Sigmoid colon (tissue), 6 donors: ENCODE measurements at regions not wholly inside any gene's neighbourhood (a gene's known extent, or its start where the extent isn't known, plus 50 kb on each side); places are given as distances from the start of the nearest gene placed in this dataset.
"Not testable (repeated sequence)": the region's sequence is repeated elsewhere in the genome, so short reads cannot be mapped to it uniquely, and the experiment has no call there.

Experiments used
- DNase-seq: peaks from one replicate; pipeline ENCODE4 v3.0.0-alpha.2; 2019
- H3K27ac ChIP-seq, 4 donors: fragments of 200-600 bp; sonication (generic); one replicate each; pipeline ENCODE4 v1.5.1; 2016 to 2019; ENCODE audit warnings: mild to moderate bottlenecking in 1 of 4
- H3K27me3 ChIP-seq, 3 donors: fragments of 200-600 bp; sonication (generic); one replicate each; pipeline ENCODE4 v1.5.1; 2019; ENCODE audit warnings: mild to moderate bottlenecking in 1 of 3
- H3K36me3 ChIP-seq, 4 donors: fragments of 200-600 bp; sonication (generic); one replicate each; pipeline ENCODE4 v1.5.1; 2016 to 2019
- H3K4me1 ChIP-seq, 4 donors: fragments of 200-600 bp; sonication (generic); one replicate each; pipeline ENCODE4 v1.5.1; 2017 to 2019
- H3K4me3 ChIP-seq, 4 donors: fragments of 200-600 bp; sonication (generic); one replicate each; pipeline ENCODE4 v1.5.1; 2017 to 2019; ENCODE audit warnings: mild to moderate bottlenecking in 2 of 4, moderate library complexity in 1 of 4
- H3K9me3 ChIP-seq, 4 donors: fragments of 200-600 bp in 3 of 4; sonication (generic) in 3 of 4; one replicate each; pipeline versions ENCODE4 v1.5.1 to v1.6.1; 2013 to 2019
- CTCF ChIP-seq, 4 experiments: fragments of 450-650 bp in 3 of 4; fragments of 200-600 bp in 1 of 4; IDR thresholded peaks; one replicate each; pipeline ENCODE4 v1.5.1; 2016 to 2019; ENCODE audit warnings: antibody characterized with exemption in 4 of 4, mild to moderate bottlenecking in 3 of 4, moderate library complexity in 2 of 4
- EP300 ChIP-seq, 4 donors: sonication (generic); formaldehyde crosslinking; IDR thresholded peaks; one replicate each; pipeline ENCODE4 v1.6.1; 2017; ENCODE audit warnings: antibody characterized with exemption in 4 of 4
- POLR2A ChIP-seq, 2 donors: fragments of 450-650 bp; IDR thresholded peaks; one replicate each; pipeline ENCODE4 v1.6.1; 2016; ENCODE audit warnings: antibody characterized with exemption in 2 of 2, mild to moderate bottlenecking in 2 of 2, moderate library complexity in 2 of 2
- POLR2AphosphoS5 ChIP-seq, 4 donors: sonication (generic); formaldehyde crosslinking; IDR thresholded peaks; one replicate each; pipeline ENCODE4 v1.6.1; 2017; ENCODE audit warnings: antibody characterized with exemption in 4 of 4
- WGBS, 2 donors: extraction: QIAGEN DNeasy Blood & Tissue Kit; methylation state at CpG; one replicate each; pipeline ENCODE4 v1.1.7; 2013; 5-methylcytosine and 5-hydroxymethylcytosine counted together
- intact Hi-C: fragments of 100-400 bp; cut with DNase I; formaldehyde crosslinking; loops from one replicate; pipeline ENCODE4 v1.15.1; 2023
- donor health status: healthy with polysubstance abuse.
- donor health status: healthy.

GRCh38 chr17:64736804-64737492 is 74.8 kb upstream of the SMURF2 start:
- no peak for DNase-seq
- H3K4me1 ChIP-seq, result peaks cover 0 to 7% (median 0%) of the 10 kb centered on the region in 4 donors
- intact Hi-C loops, result no loop called here
- no peaks in the 10 kb centered on the region for H3K27me3 ChIP-seq
- TF ChIP-seq CTCF (IDR thresholded peaks at IDR 0.05) (peak in 3 of 4 experiments; percentile 8 to 30 (median 27)), POLR2A (IDR thresholded peaks at IDR 0.05) (no peak)
- H3K9me3 ChIP-seq, result no peaks in the 10 kb centered on the region
- no peak overlapping the region for H3K4me3 ChIP-seq
- H3K27ac ChIP-seq, result no peak overlapping the region
- H3K36me3 ChIP-seq, result no peaks in the 10 kb centered on the region
- WGBS, 2 donors, result 39 to 53% methylated on average over 8 of the region's 8 CpGs

- Histone ChIP-seq H3K4me1 (no peaks in the 10 kb centered on the region), H3K27ac (peak overlapping the region in 1 of 4 donors; percentile 10), H3K27me3 (no peaks in the 10 kb centered on the region), H3K9me3 (no peaks in the 10 kb centered on the region), H3K36me3 (no peaks in the 10 kb centered on the region), H3K4me3 (no peak overlapping the region)
- no peak for TF ChIP-seq EP300 (IDR thresholded peaks at IDR 0.05)
- TF ChIP-seq POLR2A (IDR thresholded peaks at IDR 0.05), result no peak
- no peak for TF ChIP-seq CTCF (IDR thresholded peaks at IDR 0.05)
- no peak for TF ChIP-seq POLR2AphosphoS5 (IDR thresholded peaks at IDR 0.05)
- DNase-seq, result no peak
- 80% methylated on average over 12 of the region's 12 CpGs for WGBS, 2 donors
- intact Hi-C loops, result no loop called here
Measured at GRCh38 chr17:64732336-64733006, 70.4 kb upstream of the SMURF2 start.

- peak; percentile 14 for DNase-seq
- intact Hi-C loops, H3K9me3 ChIP-seq, H3K36me3 ChIP-seq, H3K4me3 ChIP-seq, H3K27me3 ChIP-seq, H3K27ac ChIP-seq, H3K4me1 ChIP-seq: not testable (repeated sequence)
- 94 to 97% methylated on average over 6 of the region's 6 CpGs for WGBS, 2 donors
Measured at GRCh38 chr17:64730023-64730422, 67.9 kb upstream of the SMURF2 start.

GRCh38 chr17:64729201-64729600 is 67.1 kb upstream of the SMURF2 start:
- WGBS, 2 donors, result 93 to 94% methylated on average over 7 of the region's 7 CpGs
- intact Hi-C loops, result no loop called here
- TF ChIP-seq POLR2A (IDR thresholded peaks at IDR 0.05), result no peak
- TF ChIP-seq EP300 (IDR thresholded peaks at IDR 0.05), result no peak
- TF ChIP-seq CTCF (IDR thresholded peaks at IDR 0.05), result no peak
- TF ChIP-seq POLR2AphosphoS5 (IDR thresholded peaks at IDR 0.05), result no peak

GRCh38 chr17:64728041-64728695 is 66.1 kb upstream of the SMURF2 start:
- peaks cover 0 to 6% (median 0%) of the 10 kb centered on the region in 4 donors for H3K4me1 ChIP-seq
- H3K9me3 ChIP-seq, result no peaks in the 10 kb centered on the region
- no peak overlapping the region for H3K4me3 ChIP-seq
- H3K36me3 ChIP-seq, result no peaks in the 10 kb centered on the region
- intact Hi-C loops, result no loop called here
- no peak for TF ChIP-seq POLR2AphosphoS5 (IDR thresholded peaks at IDR 0.05)
- no peak for TF ChIP-seq POLR2A (IDR thresholded peaks at IDR 0.05)
- no peak for TF ChIP-seq EP300 (IDR thresholded peaks at IDR 0.05)
- no peak for DNase-seq
- H3K27me3 ChIP-seq, result no peaks in the 10 kb centered on the region
- WGBS, 2 donors, result 82 to 85% methylated on average over 8 of the region's 8 CpGs
- H3K27ac ChIP-seq, result no peak overlapping the region

More at GRCh38 chr17:64729201-64729600, 67.1 kb upstream of the SMURF2 start:
- Histone ChIP-seq H3K27ac (no peak overlapping the region), H3K9me3 (no peaks in the 10 kb centered on the region), H3K27me3 (no peaks in the 10 kb centered on the region), H3K4me3 (no peak overlapping the region), H3K4me1 (peaks cover 0 to 2% (median 0%) of the 10 kb centered on the region in 4 donors), H3K36me3 (no peaks in the 10 kb centered on the region)
- peak; percentile 42 for DNase-seq

- H3K9me3 ChIP-seq, H3K36me3 ChIP-seq, intact Hi-C loops, H3K27ac ChIP-seq, H3K27me3 ChIP-seq, H3K4me1 ChIP-seq, DNase-seq, H3K4me3 ChIP-seq: not testable (repeated sequence)
- WGBS, 2 donors, result 97% methylated on average over 5 of the region's 5 CpGs
Measured at GRCh38 chr17:64726025-64726424, 63.9 kb upstream of the SMURF2 start.

GRCh38 chr17:64724246-64724645 is 62.1 kb upstream of the SMURF2 start:
- peak overlapping the region in 3 of 4 donors; percentile 45 to 65 (median 52) for H3K27ac ChIP-seq
- H3K27me3 ChIP-seq, H3K4me3 ChIP-seq, H3K4me1 ChIP-seq, H3K36me3 ChIP-seq, intact Hi-C loops, H3K9me3 ChIP-seq: not testable (repeated sequence)
- peak; percentile 75 for DNase-seq
- WGBS, 2 donors, result 60 to 77% methylated on average over 8 of the region's 8 CpGs
